H1 (cell line): ENCODE measurements at regions not wholly inside any gene's neighbourhood (a gene's known extent, or its start where the extent isn't known, plus 50 kb on each side); places are given as distances from the start of the nearest gene placed in this dataset.

Experiments used
- CTCF ChIA-PET: fragments of 300-600 bp; sonication (Branson Sonifier 250); formaldehyde crosslinking; loops from one replicate; lab custom pipeline; 2021; ENCODE audit not compliant: partially characterized antibody; lab: Charles Lee
- POLR2A ChIA-PET: fragments of 300-600 bp; sonication (Branson Sonifier 250); formaldehyde crosslinking; loops from one replicate; lab custom pipeline; 2021; ENCODE audit warnings: inconsistent platforms; ENCODE audit not compliant: partially characterized antibody; lab: Charles Lee
- DNase-seq, 2 experiments: peaks; one replicate each; pipeline versions ENCODE4 v3.0.0 to v3.0.0-alpha.2; 2010 to 2022; ENCODE audit warnings: low spot score in 2 of 2, low read depth in 1 of 2, mixed read lengths in 1 of 2
- FAIRE-seq: peaks from 2 replicates; lab custom pipeline; 2011; peaks lifted over from hg19 to GRCh38; lab: Jason Lieb, UNC
- H2AFZ ChIP-seq: 2 replicates; pipeline ENCODE4 v1.8.1; 2012; ENCODE audit warnings: low read length, inconsistent platforms
- H2AK5ac ChIP-seq: 2 replicates; pipeline ENCODE4 v1.6.1; 2013; ENCODE audit warnings: low read depth, low read length
- H2BK120ac ChIP-seq: replicated peaks from 2 replicates; pipeline ENCODE3; 2013; ENCODE audit warnings: low read depth, low read length, inconsistent platforms
- H2BK12ac ChIP-seq: 2 replicates; pipeline ENCODE4 v1.6.1; 2013; ENCODE audit warnings: low read depth, low read length
- H2BK15ac ChIP-seq: 2 replicates; pipeline ENCODE4 v1.6.1; 2013; ENCODE audit warnings: low read length
- H2BK20ac ChIP-seq: 2 replicates; pipeline ENCODE4 v1.6.1; 2013; ENCODE audit warnings: low read length
- H2BK5ac ChIP-seq: 2 replicates; pipeline ENCODE4 v1.6.1; 2013; ENCODE audit warnings: low read depth, low read length
- H3K14ac ChIP-seq: 2 replicates; pipeline ENCODE4 v1.6.1; 2013; ENCODE audit warnings: inconsistent platforms; ENCODE audit not compliant: insufficient read length
- H3K18ac ChIP-seq: 2 replicates; pipeline ENCODE4 v1.6.1; 2013; ENCODE audit warnings: low read length; ENCODE audit errors: extremely low read depth
- H3K23ac ChIP-seq: 2 replicates; pipeline ENCODE4 v1.6.1; 2013; ENCODE audit warnings: inconsistent platforms; ENCODE audit not compliant: insufficient read length
- H3K23me2 ChIP-seq: 2 replicates; pipeline ENCODE4 v1.6.1; 2013; ENCODE audit warnings: low read depth, low read length
- H3K27ac ChIP-seq: 2 replicates; pipeline ENCODE4 v1.6.1; 2011; ENCODE audit warnings: low read depth, low read length, inconsistent platforms
- H3K27me3 ChIP-seq, 4 experiments: replicated peaks in 1 of 4; 1 replicate in 1 of 4; 2 replicates in 3 of 4; pipeline versions ENCODE4 v1.6.1 to v1.8.1; 2011 to 2013; ENCODE audit warnings: low read length in 3 of 4, mild to moderate bottlenecking in 3 of 4, inconsistent platforms in 2 of 4, mixed read lengths in 2 of 4, moderate library complexity in 1 of 4; ENCODE audit not compliant: control insufficient read depth in 3 of 4, insufficient read depth in 3 of 4; ENCODE audit errors: extremely low read depth in 1 of 4
- H3K36me3 ChIP-seq, 4 experiments: 2 replicates each; pipeline versions ENCODE4 v1.6.1 to v1.8.1; 2011 to 2013; ENCODE audit warnings: mild to moderate bottlenecking in 4 of 4, low read length in 3 of 4, moderate library complexity in 2 of 4, control low read depth in 1 of 4, inconsistent platforms in 1 of 4; ENCODE audit not compliant: insufficient read depth in 4 of 4, control insufficient read depth in 2 of 4
- H3K4ac ChIP-seq: replicated peaks from 2 replicates; pipeline ENCODE3; 2013; ENCODE audit warnings: low read length, low read depth, mixed read lengths, inconsistent platforms; ENCODE audit not compliant: insufficient read length
- H3K4me1 ChIP-seq, 4 experiments: replicated peaks in 1 of 4; 1 replicate in 1 of 4; 2 replicates in 3 of 4; pipeline versions ENCODE4 v1.6.1 to v1.8.1; 2011 to 2013; ENCODE audit warnings: low read length in 3 of 4, inconsistent platforms in 2 of 4, mixed read lengths in 1 of 4; ENCODE audit not compliant: insufficient read depth in 4 of 4, control insufficient read depth in 3 of 4
- H3K4me2 ChIP-seq, 2 experiments: 2 replicates each; pipeline versions ENCODE4 v1.6.1 to v1.8.1; 2011 to 2013; ENCODE audit warnings: low read depth in 2 of 2, low read length in 2 of 2, control low read depth in 1 of 2, inconsistent platforms in 1 of 2, mild to moderate bottlenecking in 1 of 2; ENCODE audit not compliant: insufficient read depth in 1 of 2
- H3K4me3 ChIP-seq, 4 experiments: fragments of 200-600, 300-600 bp in 1 of 4; sonication (generic), shearing (Covaris generic), sonication (Bioruptor Twin) in 1 of 4; 2 replicates each; pipeline versions ENCODE4 v1.5.1 to v1.8.1; 2011 to 2016; ENCODE audit warnings: low read length in 4 of 4, low read depth in 3 of 4, control low read depth in 2 of 4, inconsistent platforms in 2 of 4, mild to moderate bottlenecking in 2 of 4, mixed read lengths in 1 of 4, moderate library complexity in 1 of 4; ENCODE audit not compliant: insufficient read depth in 2 of 4; ENCODE audit errors: extremely low read depth in 1 of 4
- H3K56ac ChIP-seq: replicated peaks from 2 replicates; pipeline ENCODE3; 2013; ENCODE audit warnings: low read depth, mild to moderate bottlenecking, mixed read lengths, low read length, inconsistent platforms; ENCODE audit not compliant: insufficient read length
- H3K79me1 ChIP-seq: 2 replicates; pipeline ENCODE4 v1.6.1; 2013; ENCODE audit warnings: low read depth, low read length, control low read depth
- H3K79me2 ChIP-seq, 2 experiments: 2 replicates each; pipeline versions ENCODE4 v1.6.1 to v1.8.1; 2012 to 2013; ENCODE audit warnings: low read length in 2 of 2, mild to moderate bottlenecking in 2 of 2, inconsistent platforms in 1 of 2; ENCODE audit not compliant: insufficient read depth in 2 of 2, control insufficient read depth in 1 of 2
- H3K9ac ChIP-seq, 4 experiments: replicated peaks in 1 of 4; 1 replicate in 1 of 4; 2 replicates in 3 of 4; pipeline versions ENCODE4 v1.6.1 to v1.8.1; 2011 to 2013; ENCODE audit warnings: low read depth in 3 of 4, low read length in 3 of 4, control low read depth in 2 of 4, mild to moderate bottlenecking in 2 of 4, moderate library complexity in 2 of 4, inconsistent platforms in 1 of 4; ENCODE audit errors: extremely low read depth in 1 of 4
- H3K9me3 ChIP-seq, 2 experiments: 2 replicates each; pipeline versions ENCODE4 v1.6.1 to v1.8.1; 2012 to 2013; ENCODE audit warnings: mild to moderate bottlenecking in 2 of 2, moderate library complexity in 2 of 2, control low read depth in 1 of 2, inconsistent platforms in 1 of 2, low read depth in 1 of 2, low read length in 1 of 2, mixed read lengths in 1 of 2; ENCODE audit not compliant: insufficient read depth in 2 of 2
- H4K20me1 ChIP-seq, 2 experiments: replicated peaks in 1 of 2; 2 replicates each; pipeline versions ENCODE3 to v1.8.1; 2011 to 2013; ENCODE audit warnings: inconsistent platforms in 2 of 2, low read length in 2 of 2, mild to moderate bottlenecking in 1 of 2; ENCODE audit not compliant: insufficient read depth in 2 of 2, control insufficient read depth in 1 of 2
- H4K5ac ChIP-seq: 2 replicates; pipeline ENCODE4 v1.6.1; 2013; ENCODE audit warnings: low read length, low read depth, mixed read lengths, inconsistent platforms; ENCODE audit not compliant: insufficient read length
- H4K8ac ChIP-seq: 2 replicates; pipeline ENCODE4 v1.8.0; 2013; ENCODE audit warnings: mild to moderate bottlenecking, moderate library complexity, low read length, inconsistent platforms; ENCODE audit not compliant: insufficient read depth; ENCODE audit errors: extremely low read depth
- H4K91ac ChIP-seq: replicated peaks from 2 replicates; pipeline ENCODE3; 2013; ENCODE audit warnings: low read length, mixed read lengths, inconsistent platforms; ENCODE audit not compliant: insufficient read length
- ASH2L ChIP-seq: fragments of 200-600, 300-600 bp; sonication (generic); IDR thresholded peaks from one replicate; pipeline ENCODE4 v1.7.1; 2017; ENCODE audit warnings: low read length
- FOSL1 ChIP-seq: IDR thresholded peaks from 2 replicates; pipeline ENCODE4 v1.6.1; 2011; ENCODE audit warnings: mild to moderate bottlenecking, low read depth, low read length, moderate library complexity; ENCODE audit not compliant: insufficient read depth
- HDAC6 ChIP-seq: IDR thresholded peaks from one replicate; pipeline ENCODE4 v1.7.1; 2012; ENCODE audit warnings: low read depth, mild to moderate bottlenecking, inconsistent platforms, low read length, moderate library complexity
- KDM1A ChIP-seq: fragments of 200-600, 300-600 bp; sonication (generic); IDR thresholded peaks from 2 replicates; pipeline ENCODE4 v1.7.1; 2016; ENCODE audit warnings: mild to moderate bottlenecking, low read length, borderline replicate concordance
- RNF2 ChIP-seq: fragments of 200-900, 300-1000 bp; sonication (generic); IDR thresholded peaks from 2 replicates; pipeline ENCODE4 v1.7.1; 2016; ENCODE audit warnings: borderline replicate concordance, low read depth, mild to moderate bottlenecking, antibody characterized with exemption, low read length; ENCODE audit not compliant: poor library complexity, severe bottlenecking; ENCODE audit errors: missing control alignments
- SAP30 ChIP-seq: fragments of 300-600 bp; sonication (generic); IDR thresholded peaks from 2 replicates; pipeline ENCODE4 v1.7.1; 2012; ENCODE audit warnings: low read length, moderate library complexity, mild to moderate bottlenecking, inconsistent platforms; ENCODE audit not compliant: insufficient read depth, insufficient replicate concordance
- SIN3A ChIP-seq, 2 experiments: IDR thresholded peaks in 1 of 2; conservative IDR thresholded peaks in 1 of 2; 2 replicates each; pipeline ENCODE4 v1.6.1; 2011 to 2012; ENCODE audit warnings: low read length in 2 of 2, improper control_type of control experiment in 1 of 2, low read depth in 1 of 2, mild to moderate bottlenecking in 1 of 2
- SP1 ChIP-seq: IDR thresholded peaks from 2 replicates; pipeline ENCODE4 v1.6.1; 2011; ENCODE audit warnings: low read depth, low read length
- WGBS, 2 experiments: shearing (Covaris generic) in 1 of 2; methylation state at CpG; one replicate each; pipeline versions ENCODE4 v1.1.6 to v1.1.7; 2013 to 2015; ENCODE audit warnings: low lambda C conversion rate in 2 of 2, mixed read lengths in 2 of 2, inconsistent platforms in 1 of 2, low coverage in 1 of 2, missing lambda C conversion rate in 1 of 2; ENCODE audit not compliant: insufficient replicate concordance in 2 of 2, insufficient coverage in 1 of 2, insufficient read length in 1 of 2; ENCODE audit errors: extremely low coverage in 1 of 2, missing lambda C conversion rate in 1 of 2; 5-methylcytosine and 5-hydroxymethylcytosine counted together
- TF ChIP-seq, protein P1 (sequence below): IDR thresholded peaks from 2 replicates; pipeline ENCODE4 v1.6.1; 2012; ENCODE audit warnings: low read length, inconsistent platforms
- TF ChIP-seq, protein P2 (sequence below): IDR thresholded peaks from 2 replicates; pipeline ENCODE4 v1.6.1; 2012; ENCODE audit warnings: inconsistent platforms

DNA sequence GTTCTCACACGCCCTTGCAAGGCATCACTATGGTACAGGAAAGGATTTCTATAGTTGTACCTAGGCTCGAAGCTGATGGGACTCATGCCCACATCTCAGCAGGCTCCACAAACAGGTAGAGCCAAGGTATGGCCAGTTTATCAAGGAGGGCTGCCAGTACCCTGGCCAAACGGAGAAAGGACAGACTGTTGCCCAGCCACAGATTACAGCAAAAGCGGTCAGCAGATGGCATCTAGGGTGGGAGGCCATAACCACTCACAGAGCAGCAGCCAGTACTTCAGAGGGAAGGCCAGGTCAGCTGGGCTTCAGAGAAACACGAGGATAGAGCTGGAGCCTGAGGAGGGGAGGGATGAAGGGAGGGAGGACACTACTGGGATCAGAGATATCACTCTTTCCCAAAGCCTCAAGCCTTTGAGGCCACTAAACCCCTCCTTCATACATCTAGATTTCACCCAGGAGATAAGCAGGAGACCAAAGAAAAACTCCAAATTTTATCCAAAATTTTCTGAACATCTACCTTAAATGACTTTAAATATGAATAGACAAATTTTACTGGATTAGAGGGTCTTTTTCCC lies 904.2 kb upstream of the NXPH2 start:
- Histone ChIP-seq H2BK15ac (peak overlapping the region; percentile 72; the same call in 1 of the 2 replicates), H3K4ac (peak overlapping the region; percentile 57), H2BK20ac (0 out of 2 replicates have a peak overlapping the region, but pooled peaks have one; percentile 32), H4K91ac (peak overlapping the region; percentile 29), H2AK5ac (no peak overlapping the region), H3K79me1 (no peaks in the 10 kb centered on the region), H3K27ac (no peak overlapping the region), H3K56ac (no peak overlapping the region), H4K20me1 (no peaks in the 10 kb centered on the region), H3K4me3 (no peak overlapping the region), H4K8ac (no peak overlapping the region), H3K4me2 (no peak overlapping the region), H3K23ac (no peak overlapping the region), H3K4me1 (peaks cover 0 to 9% (median 0%) of the 10 kb centered on the region in 4 experiments; a peak in 2 of 7 replicates), H3K79me2 (no peaks in the 10 kb centered on the region), H2AFZ (peak overlapping the region; percentile 74), H2BK120ac (peak overlapping the region; percentile 9), H4K5ac (no peak overlapping the region), H3K9me3 (no peaks in the 10 kb centered on the region), H2BK12ac (peak overlapping the region; percentile 85; the same call in 1 of the 2 replicates), H3K36me3 (no peaks in the 10 kb centered on the region), H3K18ac (peak overlapping the region; percentile 66; the same call in 1 of the 2 replicates), H2BK5ac (peak overlapping the region; percentile 85; the same call in 1 of the 2 replicates), H3K27me3 (no peaks in the 10 kb centered on the region), H3K23me2 (no peaks in the 10 kb centered on the region), H3K9ac (no peak overlapping the region), H3K14ac (no peak overlapping the region)
- ChIA-PET CTCF (interaction anchor here (0.6 kb wide), 1 partner anchor 953 kb away, joined by 3 read pairs; no protein-coding TSS in a partner anchor), POLR2A (interaction anchor here (0.7 kb wide), 1 partner anchor 8 kb away, joined by 3 read pairs; no protein-coding TSS in a partner anchor)
- FAIRE-seq (no peak), DNase-seq (no peak)
- 90% methylated on average over 5 of the region's 5 CpGs; no CpG with 5 or more reads in 1 of the 2 experiments for WGBS, 2 experiments
- TF ChIP-seq, protein P1, sequence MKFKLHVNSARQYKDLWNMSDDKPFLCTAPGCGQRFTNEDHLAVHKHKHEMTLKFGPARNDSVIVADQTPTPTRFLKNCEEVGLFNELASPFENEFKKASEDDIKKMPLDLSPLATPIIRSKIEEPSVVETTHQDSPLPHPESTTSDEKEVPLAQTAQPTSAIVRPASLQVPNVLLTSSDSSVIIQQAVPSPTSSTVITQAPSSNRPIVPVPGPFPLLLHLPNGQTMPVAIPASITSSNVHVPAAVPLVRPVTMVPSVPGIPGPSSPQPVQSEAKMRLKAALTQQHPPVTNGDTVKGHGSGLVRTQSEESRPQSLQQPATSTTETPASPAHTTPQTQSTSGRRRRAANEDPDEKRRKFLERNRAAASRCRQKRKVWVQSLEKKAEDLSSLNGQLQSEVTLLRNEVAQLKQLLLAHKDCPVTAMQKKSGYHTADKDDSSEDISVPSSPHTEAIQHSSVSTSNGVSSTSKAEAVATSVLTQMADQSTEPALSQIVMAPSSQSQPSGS = no peak
- TF ChIP-seq KDM1A = no peak
- TF ChIP-seq RNF2 = no peak
- no peak for TF ChIP-seq HDAC6
- no peak for TF ChIP-seq ASH2L
- TF ChIP-seq, protein P2, sequence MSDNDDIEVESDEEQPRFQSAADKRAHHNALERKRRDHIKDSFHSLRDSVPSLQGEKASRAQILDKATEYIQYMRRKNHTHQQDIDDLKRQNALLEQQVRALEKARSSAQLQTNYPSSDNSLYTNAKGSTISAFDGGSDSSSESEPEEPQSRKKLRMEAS = no peak
- no peak for TF ChIP-seq SAP30
- no peak for TF ChIP-seq FOSL1
- TF ChIP-seq SIN3A (conservative IDR thresholded peaks at IDR 0.05 in 1 of 2, IDR thresholded peaks at IDR 0.05 in 1 of 2; ENCODE audit: low read depth in 1 of 2, low read length in 2 of 2) = no peak
- TF ChIP-seq SP1 = no peak
